ENCODE measurements at regions not wholly inside any gene's neighbourhood (a gene's known extent, or its start where the extent isn't known, plus 50 kb on each side); places are given as distances from the start of the nearest gene placed in this dataset.

DNA sequence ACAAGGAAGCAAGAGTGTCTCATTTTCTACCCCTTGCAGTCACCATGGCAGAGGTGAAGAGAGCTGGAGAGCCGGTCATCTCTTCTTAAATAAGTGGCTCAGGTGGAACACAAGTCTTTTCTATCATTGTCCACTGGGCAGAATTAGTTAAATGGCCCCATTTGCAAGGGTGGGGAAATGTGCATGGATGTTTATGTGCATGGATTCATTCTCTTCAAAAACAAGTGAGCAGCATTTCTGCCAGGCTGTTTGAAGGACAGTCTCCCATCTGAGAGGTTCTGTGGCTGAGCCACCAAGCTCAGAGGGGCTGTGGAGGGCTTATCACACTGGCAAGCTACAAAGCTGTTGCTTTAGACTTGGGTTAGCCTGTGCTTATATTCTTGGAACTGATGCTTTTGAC is 370.3 kb upstream of the MTPN start:
- Histone ChIP-seq H3K4me3 (replicated peaks in 1 of 3; ENCODE audit: insufficient read depth in 1 of 3, low read depth in 1 of 3, low read length in 3 of 3) (no peak overlapping the region), H2AFZ (ENCODE audit: low read depth, low read length) (no peak overlapping the region), H3K36me3 (ENCODE audit: control insufficient read depth in 2 of 2, extremely low read depth in 1 of 2, insufficient read depth in 2 of 2, low read length in 2 of 2) (no peaks in the 10 kb centered on the region), H3K9me3 (replicated peaks; ENCODE audit: control insufficient read depth, insufficient read depth, low read length) (peaks cover 5% of the 10 kb centered on the region), H3K9ac (replicated peaks; ENCODE audit: extremely low read depth, insufficient read depth, low read length) (no peak overlapping the region), H3K27me3 (ENCODE audit: control insufficient read depth in 2 of 2, insufficient read depth in 2 of 2, low read length in 2 of 2) (no peaks in the 10 kb centered on the region), H3K9me1 (replicated peaks; ENCODE audit: control insufficient read depth, extremely low read depth, insufficient read depth, low read length) (no peaks in the 10 kb centered on the region), H3K27ac (ENCODE audit: insufficient read depth, low read depth, low read length) (no peak overlapping the region), H3K4me1 (ENCODE audit: control insufficient read depth, extremely low read depth, insufficient read depth, low read length) (no peaks in the 10 kb centered on the region), H4K20me1 (replicated peaks; ENCODE audit: control insufficient read depth, extremely low read depth, insufficient read depth, low read length) (no peaks in the 10 kb centered on the region), H3K4me2 (ENCODE audit: insufficient read depth, low read length) (no peak overlapping the region), H3K79me2 (ENCODE audit: control insufficient read depth, insufficient read depth, low read length) (no peaks in the 10 kb centered on the region)
- POLR2A ChIA-PET = no interaction called here
- dilution Hi-C loops (cut with MboI; ENCODE audit: extremely low pct_ligation_motif_present, low sequenced_read_pairs) = no loop called here
- intact Hi-C loops (cut with micrococcal nuclease) = no loop called here
- TF ChIP-seq GATA2 (IDR thresholded peaks at IDR 0.05; ENCODE audit: insufficient read depth, insufficient read length, low read depth, low read length) = no peak
- TF ChIP-seq, protein P1, sequence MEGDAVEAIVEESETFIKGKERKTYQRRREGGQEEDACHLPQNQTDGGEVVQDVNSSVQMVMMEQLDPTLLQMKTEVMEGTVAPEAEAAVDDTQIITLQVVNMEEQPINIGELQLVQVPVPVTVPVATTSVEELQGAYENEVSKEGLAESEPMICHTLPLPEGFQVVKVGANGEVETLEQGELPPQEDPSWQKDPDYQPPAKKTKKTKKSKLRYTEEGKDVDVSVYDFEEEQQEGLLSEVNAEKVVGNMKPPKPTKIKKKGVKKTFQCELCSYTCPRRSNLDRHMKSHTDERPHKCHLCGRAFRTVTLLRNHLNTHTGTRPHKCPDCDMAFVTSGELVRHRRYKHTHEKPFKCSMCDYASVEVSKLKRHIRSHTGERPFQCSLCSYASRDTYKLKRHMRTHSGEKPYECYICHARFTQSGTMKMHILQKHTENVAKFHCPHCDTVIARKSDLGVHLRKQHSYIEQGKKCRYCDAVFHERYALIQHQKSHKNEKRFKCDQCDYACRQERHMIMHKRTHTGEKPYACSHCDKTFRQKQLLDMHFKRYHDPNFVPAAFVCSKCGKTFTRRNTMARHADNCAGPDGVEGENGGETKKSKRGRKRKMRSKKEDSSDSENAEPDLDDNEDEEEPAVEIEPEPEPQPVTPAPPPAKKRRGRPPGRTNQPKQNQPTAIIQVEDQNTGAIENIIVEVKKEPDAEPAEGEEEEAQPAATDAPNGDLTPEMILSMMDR (IDR thresholded peaks at IDR 0.05; ENCODE audit: extremely low read depth in 1 of 2, insufficient read depth in 1 of 2, low read depth in 1 of 2, low read length in 2 of 2) = no peak
- no peak for TF ChIP-seq MYC (IDR thresholded peaks at IDR 0.05; ENCODE audit: low read depth, low read length)
- TF ChIP-seq EZH2 (IDR thresholded peaks at IDR 0.05; ENCODE audit: borderline replicate concordance, low read depth, low read length, severe bottlenecking) = no peak
- CTCF ChIA-PET = no interaction called here
- no TSS peak for BruUV-seq (replicated peaks)
- FAIRE-seq (no peak), DNase-seq (ENCODE audit: low read depth, low spot score) (no peak)

DNA sequence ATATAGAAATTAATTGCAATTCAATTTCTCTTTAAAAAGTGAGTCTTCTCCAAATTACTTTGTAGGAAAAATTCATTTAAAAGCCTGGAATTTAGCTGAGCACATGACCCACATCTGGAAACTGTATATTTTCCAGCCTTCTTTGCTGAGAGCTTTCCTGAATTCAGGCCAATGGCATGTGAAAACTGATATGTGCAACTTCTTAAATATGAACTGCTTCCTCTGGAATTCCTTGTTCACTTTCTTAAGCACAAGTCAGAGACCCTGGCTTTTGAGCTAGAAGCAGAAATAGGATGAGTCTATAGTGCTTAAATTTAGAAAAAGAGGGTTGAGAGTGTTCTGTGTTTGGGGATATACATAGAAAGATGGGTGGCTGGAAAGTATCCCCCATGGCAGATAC is 365.1 kb upstream of the MTPN start:
- no peaks in the 10 kb centered on the region for H4K20me1 ChIP-seq (replicated peaks; ENCODE audit: control insufficient read depth, extremely low read depth, insufficient read depth, low read length)
- no peaks in the 10 kb centered on the region for H3K9me3 ChIP-seq (replicated peaks; ENCODE audit: control insufficient read depth, insufficient read depth, low read length)
- no peak overlapping the region for H3K4me3 ChIP-seq (replicated peaks in 1 of 3; ENCODE audit: insufficient read depth in 1 of 3, low read depth in 1 of 3, low read length in 3 of 3)
- TF ChIP-seq EZH2 (IDR thresholded peaks at IDR 0.05; ENCODE audit: borderline replicate concordance, low read depth, low read length, severe bottlenecking) (no peak), FOS (IDR thresholded peaks at IDR 0.05; ENCODE audit: borderline replicate concordance, insufficient read depth, low read length) (no peak), MYC (IDR thresholded peaks at IDR 0.05; ENCODE audit: low read depth, low read length) (no peak), JUN (IDR thresholded peaks at IDR 0.05; ENCODE audit: borderline replicate concordance, insufficient read depth, insufficient read length, low read depth) (no peak), GATA2 (IDR thresholded peaks at IDR 0.05; ENCODE audit: insufficient read depth, insufficient read length, low read depth, low read length) (no peak), POLR2AphosphoS5 (IDR thresholded peaks at IDR 0.05; ENCODE audit: insufficient read depth, low read depth, low read length) (no peak), POLR2A (IDR thresholded peaks at IDR 0.05; ENCODE audit: low read depth, low read length) (no peak)
- TF ChIP-seq, protein P1 (IDR thresholded peaks at IDR 0.05; ENCODE audit: extremely low read depth in 1 of 2, insufficient read depth in 1 of 2, low read depth in 1 of 2, low read length in 2 of 2) = no peak
- TF ChIP-seq, protein P2, sequence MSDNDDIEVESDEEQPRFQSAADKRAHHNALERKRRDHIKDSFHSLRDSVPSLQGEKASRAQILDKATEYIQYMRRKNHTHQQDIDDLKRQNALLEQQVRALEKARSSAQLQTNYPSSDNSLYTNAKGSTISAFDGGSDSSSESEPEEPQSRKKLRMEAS (IDR thresholded peaks at IDR 0.05; ENCODE audit: insufficient read depth, insufficient read length) = no peak
- POLR2A ChIA-PET = no interaction called here
- no peak overlapping the region for H3K9ac ChIP-seq (replicated peaks; ENCODE audit: extremely low read depth, insufficient read depth, low read length)
- FAIRE-seq = no peak
- intact Hi-C loops (cut with micrococcal nuclease) = no loop called here
- no peaks in the 10 kb centered on the region for H3K9me1 ChIP-seq (replicated peaks; ENCODE audit: control insufficient read depth, extremely low read depth, insufficient read depth, low read length)
- CTCF ChIA-PET = no interaction called here
- no peak overlapping the region for H3K27ac ChIP-seq (ENCODE audit: insufficient read depth, low read depth, low read length)
- no TSS peak for BruUV-seq (replicated peaks)
- dilution Hi-C loops (cut with MboI; ENCODE audit: extremely low pct_ligation_motif_present, low sequenced_read_pairs) = no loop called here
- DNase-seq (ENCODE audit: low read depth, low spot score) = no peak
- no peaks in the 10 kb centered on the region for H3K79me2 ChIP-seq (ENCODE audit: control insufficient read depth, insufficient read depth, low read length)
- no peaks in the 10 kb centered on the region for H3K4me1 ChIP-seq (ENCODE audit: control insufficient read depth, extremely low read depth, insufficient read depth, low read length)
- no peaks in the 10 kb centered on the region for H3K36me3 ChIP-seq (ENCODE audit: control insufficient read depth in 2 of 2, extremely low read depth in 1 of 2, insufficient read depth in 2 of 2, low read length in 2 of 2)
- H3K27me3 ChIP-seq (ENCODE audit: control insufficient read depth in 2 of 2, insufficient read depth in 2 of 2, low read length in 2 of 2) = no peaks in the 10 kb centered on the region
- H2AFZ ChIP-seq (ENCODE audit: low read depth, low read length) = no peak overlapping the region
- H3K4me2 ChIP-seq (ENCODE audit: insufficient read depth, low read length) = no peak overlapping the region

Data from endothelial cell of umbilical vein (primary cell).